Activated CD8-positive, alpha-beta memory T cell treated with anti-CD3 and anti-CD28 coated beads, Interleukin-2, amount 50 U/mL, for 1 hour (primary cell): ENCODE measurements at regions not wholly inside any gene's neighbourhood (a gene's known extent, or its start where the extent isn't known, plus 50 kb on each side); places are given as distances from the start of the nearest gene placed in this dataset.

Source experiments
- DNase-seq: peaks from one replicate; pipeline ENCODE4 v3.0.0-alpha.2; 2020; ENCODE audit errors: extremely low read depth

DNA sequence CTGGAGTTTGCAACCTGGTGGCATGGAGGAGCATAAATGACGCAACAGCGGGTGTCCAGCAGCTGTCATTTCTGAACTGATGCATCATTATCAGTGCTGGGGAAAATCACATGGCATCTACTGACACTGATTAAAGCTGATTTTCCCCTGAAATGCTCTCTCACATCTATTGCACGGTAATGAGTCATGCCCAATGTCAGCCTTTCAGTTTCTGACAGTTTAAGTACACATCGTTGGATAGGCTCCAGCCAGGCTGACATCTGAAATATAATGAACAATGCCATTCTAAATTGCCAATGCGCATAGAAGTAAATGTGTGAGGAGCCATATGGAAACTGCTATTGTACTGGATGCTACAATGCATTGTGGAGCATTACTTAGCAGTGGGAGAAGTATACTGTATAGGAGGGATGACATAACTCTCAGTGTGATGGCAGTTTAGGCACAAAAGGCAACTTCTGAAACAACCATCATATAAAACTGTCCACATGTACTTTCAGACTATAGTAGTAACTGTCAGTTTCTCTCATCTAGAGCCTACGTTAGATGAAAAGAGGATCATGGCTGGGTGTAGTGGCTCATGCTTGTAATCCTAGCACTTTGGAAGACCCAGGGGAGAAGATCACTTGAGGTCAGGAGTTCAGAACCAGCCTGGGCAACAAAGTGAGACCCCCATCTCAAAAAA is 389.3 kb upstream of the DMAC1 start:
- no peak for DNase-seq

GRCh38 chr9:8186560-8186959 is 387.0 kb upstream of the DMAC1 start:
- no peak for DNase-seq

- DNase-seq, result no peak
Observed at GRCh38 chr9:8183618-8184017, 384.0 kb upstream of the DMAC1 start.

- no peak for DNase-seq
Observed at GRCh38 chr9:8179381-8180053, 379.9 kb upstream of the DMAC1 start.

GRCh38 chr9:8172000-8172399 is 372.4 kb upstream of the DMAC1 start:
- DNase-seq, result no peak

- DNase-seq, result no peak
Observed at GRCh38 chr9:8168916-8169438, 369.4 kb upstream of the DMAC1 start.

- no peak for DNase-seq
Observed at GRCh38 chr9:8160787-8161186, 361.2 kb upstream of the DMAC1 start.

DNA sequence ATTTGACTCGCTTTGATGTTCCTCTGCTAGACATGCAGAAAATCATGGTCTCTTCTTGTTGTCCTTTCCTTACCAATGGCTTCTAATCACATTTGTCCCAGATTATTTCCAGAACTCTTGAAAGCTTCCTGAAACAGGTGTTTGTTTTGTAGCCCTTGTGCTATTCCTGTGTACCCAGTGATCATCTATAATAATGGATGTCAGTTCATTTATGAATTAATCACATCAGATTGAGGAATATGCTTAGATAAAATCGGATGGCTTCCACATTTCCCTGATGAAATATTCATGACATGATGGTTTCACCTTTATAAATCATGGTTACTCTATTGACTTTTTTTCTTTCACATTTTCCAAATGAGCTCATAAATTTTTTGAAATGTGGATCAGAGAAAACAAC is 359.0 kb upstream of the DMAC1 start:
- no peak for DNase-seq

GRCh38 chr9:8157683-8158324 is 358.2 kb upstream of the DMAC1 start:
- DNase-seq, result no peak

DNA sequence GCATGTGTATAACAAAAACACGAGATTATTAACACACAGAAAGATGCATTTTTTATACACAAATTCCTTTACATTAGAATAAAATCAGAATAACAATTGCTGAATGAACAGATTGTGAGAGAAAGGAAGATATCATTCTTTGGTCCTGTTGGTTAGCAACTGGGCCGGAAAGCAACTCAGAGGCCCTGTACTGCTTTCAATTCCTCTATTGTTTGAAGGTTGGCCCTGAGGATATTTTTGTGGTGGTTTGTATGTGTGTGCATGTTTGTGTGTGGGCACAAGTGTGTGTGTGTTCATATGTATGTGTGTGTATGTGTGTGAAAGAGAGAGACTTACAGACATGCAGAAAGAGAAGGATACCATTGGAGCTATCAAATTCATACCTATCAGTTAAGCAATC is 356.8 kb upstream of the DMAC1 start:
- no peak for DNase-seq

DNA sequence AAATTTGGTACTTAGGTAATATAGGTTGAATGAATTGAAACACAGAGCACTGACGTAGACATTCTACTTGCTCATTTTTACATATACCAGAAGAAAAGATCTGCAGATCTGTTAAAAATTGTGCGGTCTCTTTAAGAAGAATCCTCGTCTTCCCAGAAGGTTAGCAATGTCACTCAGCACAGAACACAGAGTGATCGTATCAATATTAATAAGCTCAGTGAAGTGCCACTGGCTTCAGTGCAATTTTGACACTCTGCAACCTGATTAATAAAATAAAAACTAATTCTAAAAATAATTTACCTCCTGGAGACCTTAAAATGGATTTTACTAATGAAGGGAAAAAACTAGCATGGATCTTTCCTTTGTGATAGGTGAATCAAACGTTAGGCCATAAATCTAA is 356.1 kb upstream of the DMAC1 start:
- DNase-seq, result no peak

GRCh38 chr9:8143677-8144076 is 344.1 kb upstream of the DMAC1 start:
- no peak for DNase-seq

DNA sequence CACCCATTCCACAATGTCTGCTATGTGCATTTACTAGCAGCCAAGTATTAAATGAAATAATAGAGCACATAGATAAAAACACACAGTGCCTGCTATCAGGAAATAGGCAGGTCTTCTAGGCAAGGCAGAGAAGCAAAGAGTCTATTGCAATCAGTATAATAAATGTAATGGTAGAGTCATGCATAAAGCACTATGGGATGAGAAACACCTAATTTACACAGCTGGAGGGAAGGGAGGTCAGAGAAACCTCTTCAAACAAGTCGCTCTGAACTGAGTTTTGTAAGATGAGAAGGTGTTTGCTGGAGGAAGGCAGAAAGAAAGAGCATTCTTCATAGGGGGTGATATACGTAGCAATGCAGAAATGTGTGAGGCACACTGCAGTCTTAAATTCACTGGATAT is 341.0 kb upstream of the DMAC1 start:
- no peak for DNase-seq

DNA sequence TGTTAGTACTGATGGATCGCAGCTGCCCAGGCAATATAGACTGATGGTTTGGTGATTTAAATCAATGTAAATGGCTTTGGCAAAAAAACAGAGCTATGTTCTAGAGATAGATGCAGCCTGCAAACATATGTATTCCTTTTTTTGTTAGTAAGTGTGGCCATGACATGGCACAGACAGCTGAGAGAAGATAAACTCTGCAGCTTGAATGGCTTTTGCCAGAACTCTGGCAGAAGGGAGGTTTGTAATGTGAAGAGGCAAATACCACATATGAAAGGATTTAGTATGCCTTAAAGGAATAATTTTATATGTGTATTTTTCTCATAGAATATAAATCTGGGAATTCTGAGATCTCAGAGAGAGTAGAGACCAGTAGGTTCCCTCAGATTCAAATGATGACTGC is 340.2 kb upstream of the DMAC1 start:
- no peak for DNase-seq

DNA sequence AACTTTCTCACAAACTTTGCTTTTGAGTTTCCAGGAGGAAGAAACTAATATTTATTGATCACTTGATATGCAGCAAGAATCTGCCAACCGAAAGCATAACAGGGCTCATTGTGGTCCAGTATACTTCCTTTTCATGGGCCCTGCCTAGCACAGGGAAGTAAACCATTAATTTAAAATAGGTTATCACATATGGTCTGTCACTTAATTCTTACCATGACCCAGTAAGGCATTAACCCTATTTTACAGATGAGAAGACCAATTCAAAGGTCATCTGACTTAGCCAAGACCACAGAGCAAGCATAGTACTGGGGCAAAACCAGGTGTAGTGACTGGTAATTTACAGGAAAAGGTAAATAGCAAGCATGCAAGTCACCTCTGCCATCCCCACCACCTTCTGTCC is 336.9 kb upstream of the DMAC1 start:
- no peak for DNase-seq

DNA sequence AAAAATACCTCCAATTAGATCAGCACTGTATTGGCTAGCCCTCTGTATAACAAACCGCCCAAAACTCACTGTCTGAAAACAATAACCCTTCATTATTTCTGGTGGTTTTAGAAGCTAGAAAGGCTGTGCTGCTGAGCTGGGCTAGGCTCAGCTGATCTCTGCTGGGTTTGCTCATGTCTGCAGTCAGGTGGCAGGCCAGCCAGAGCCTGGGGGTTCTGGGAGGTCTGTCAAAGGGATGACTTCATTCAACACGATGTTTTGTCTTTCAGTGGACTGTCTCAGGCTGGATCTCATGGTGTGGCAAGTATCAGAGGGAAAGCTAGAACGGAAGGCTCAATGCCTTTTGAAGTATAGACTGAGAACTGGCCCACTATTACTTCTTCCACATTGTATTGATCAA is 335.1 kb upstream of the DMAC1 start:
- no peak for DNase-seq

DNA sequence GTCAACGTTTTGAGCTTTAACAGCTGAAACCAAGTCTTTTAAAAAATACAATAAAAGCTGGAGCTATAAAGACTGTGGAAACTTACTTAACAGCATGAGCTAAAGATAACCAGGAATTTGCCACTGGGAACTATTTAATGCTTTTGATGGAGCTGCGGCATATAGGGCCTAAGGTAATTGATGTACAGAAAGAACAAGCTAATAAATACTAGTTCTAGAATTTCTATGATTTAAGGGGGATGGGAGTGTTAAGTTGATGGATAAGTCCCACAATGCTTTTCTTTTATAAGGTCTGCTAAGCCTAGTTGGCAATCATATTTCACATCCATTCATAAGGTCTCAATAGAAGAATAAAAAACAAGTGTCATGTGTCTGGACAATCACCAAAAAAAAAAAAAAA is 334.0 kb upstream of the DMAC1 start:
- DNase-seq, result no peak

DNA sequence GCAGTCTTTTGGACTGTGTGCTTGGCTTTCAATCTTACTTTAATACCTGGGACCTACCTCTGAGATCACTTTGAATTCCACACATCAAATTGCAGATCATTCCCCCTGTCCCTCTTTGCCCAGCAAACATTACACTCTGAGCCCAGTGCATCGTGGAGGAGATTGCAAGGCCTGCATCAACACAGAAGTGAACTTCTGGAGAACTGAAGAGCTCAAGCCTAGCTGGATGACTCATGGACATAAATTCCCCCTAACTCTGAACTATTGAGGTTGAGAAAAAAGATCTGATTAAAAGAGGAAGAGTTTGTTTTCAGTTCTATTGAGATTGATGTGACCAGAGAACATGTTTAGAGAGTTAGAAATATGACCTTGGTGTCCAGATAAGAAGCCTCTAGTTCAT is 316.0 kb upstream of the DMAC1 start:
- DNase-seq, result no peak

DNA sequence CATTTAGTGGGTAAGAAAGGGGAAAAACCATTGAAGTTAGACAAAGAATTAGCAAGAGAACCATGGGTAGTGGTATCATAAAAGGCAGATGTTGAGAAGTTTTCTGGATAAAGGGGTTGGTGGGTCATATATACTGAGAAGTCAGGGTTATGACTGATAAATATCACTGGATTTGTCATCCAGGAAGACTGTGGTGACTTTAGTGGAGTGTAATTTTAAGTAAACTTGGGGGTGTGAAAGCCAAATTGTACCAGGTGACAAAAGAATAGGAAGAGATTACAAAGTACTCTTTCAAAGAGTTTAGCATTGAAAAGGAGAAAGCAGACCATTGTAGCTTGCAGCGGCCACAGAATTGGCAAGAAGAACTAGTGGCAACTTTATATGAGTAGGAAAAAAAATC is 315.2 kb upstream of the DMAC1 start:
- no peak for DNase-seq

GRCh38 chr9:8106362-8106761 is 306.8 kb upstream of the DMAC1 start:
- DNase-seq, result no peak

DNA sequence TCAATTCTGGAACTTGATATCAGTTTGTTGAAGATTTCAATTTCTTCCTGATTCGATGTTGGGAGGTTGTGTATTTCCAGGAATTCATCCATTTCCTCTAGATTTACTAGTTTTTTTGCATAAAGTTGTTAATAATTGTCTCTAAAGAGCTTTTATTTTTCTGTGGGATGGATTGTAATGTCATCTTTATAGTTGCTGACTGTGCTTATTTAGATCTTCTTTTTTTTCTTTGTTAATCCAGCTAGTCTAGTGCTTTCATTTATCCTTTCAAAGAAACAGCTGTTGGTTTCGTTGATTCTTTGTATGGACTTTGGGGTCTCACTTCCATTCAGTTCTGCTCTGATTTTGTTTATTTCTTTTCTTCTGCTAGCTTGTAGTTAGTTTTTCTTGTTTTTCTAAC is 302.0 kb upstream of the DMAC1 start:
- DNase-seq, result no peak

- DNase-seq, result no peak
Observed at GRCh38 chr9:8096091-8096490, 296.5 kb upstream of the DMAC1 start.

- no peak for DNase-seq
Observed at GRCh38 chr9:8095672-8096086, 296.1 kb upstream of the DMAC1 start.
